SU-DHL-6 (cell line): ENCODE measurements at regions not wholly inside any gene's neighbourhood (a gene's known extent, or its start where the extent isn't known, plus 50 kb on each side); places are given as distances from the start of the nearest gene placed in this dataset.

Source experiments
- CTCF ChIP-seq: fragments of 200-600 bp; sonication (generic); IDR thresholded peaks from one replicate; pipeline ENCODE4 v1.5.1; 2017; ENCODE audit warnings: antibody characterized with exemption, mild to moderate bottlenecking, low read length, moderate library complexity; ENCODE audit not compliant: insufficient read depth, poor library complexity, severe bottlenecking
- EZH2phosphoT487 ChIP-seq: fragments of 200-600 bp; sonication (generic), shearing (Covaris generic); conservative IDR thresholded peaks from 2 replicates; pipeline ENCODE4 v1.6.1; 2018; ENCODE audit warnings: mild to moderate bottlenecking, antibody characterized with exemption, low read length, moderate library complexity, mixed read lengths

GRCh38 chr12:118748478-118749380 lies 232.6 kb upstream of the SRRM4 start:
- TF ChIP-seq CTCF (no peak), EZH2phosphoT487 (no peak)
